ENCODE measurements at regions not wholly inside any gene's neighbourhood (a gene's known extent, or its start where the extent isn't known, plus 50 kb on each side); places are given as distances from the start of the nearest gene placed in this dataset.

- TF ChIP-seq FOXM1 (IDR thresholded peaks at IDR 0.05; ENCODE audit: borderline replicate concordance): no peak
- no peak for TF ChIP-seq L3MBTL2 (conservative IDR thresholded peaks at IDR 0.05)
- no peak for TF ChIP-seq ZNF384 (IDR thresholded peaks at IDR 0.05)
- no peak for TF ChIP-seq TARDBP (IDR thresholded peaks at IDR 0.05)
- no peak for TF ChIP-seq PKNOX1 (IDR thresholded peaks at IDR 0.05)
- TF ChIP-seq FOXA1 (IDR thresholded peaks at IDR 0.05): no peak
- no peak for TF ChIP-seq LEF1 (IDR thresholded peaks at IDR 0.05; ENCODE audit: borderline replicate concordance)
- no peak for TF ChIP-seq FOXK2 (IDR thresholded peaks at IDR 0.05)
- no peak for TF ChIP-seq BHLHE40 (IDR thresholded peaks at IDR 0.05; ENCODE audit: borderline replicate concordance)
- no peak for TF ChIP-seq SP1 (IDR thresholded peaks at IDR 0.05)
- TF ChIP-seq CTBP1 (IDR thresholded peaks at IDR 0.05; ENCODE audit: borderline replicate concordance): no peak
Observed at GRCh38 chr20:55090286-55090685, 614.9 kb downstream of the DOK5 start.
